Naive thymus-derived CD4-positive, alpha-beta T cell (primary cell): ENCODE measurements at regions not wholly inside any gene's neighbourhood (a gene's known extent, or its start where the extent isn't known, plus 50 kb on each side); places are given as distances from the start of the nearest gene placed in this dataset.

Source experiments
- ATAC-seq: fragments of 150-1000 bp; cut with Tn5 transposase; 2 replicates; pipeline ENCODE4 v1.10.0; 2021; ENCODE audit warnings: mild to moderate bottlenecking, moderate library complexity
- CTCF ChIA-PET: fragments of 350-600 bp; sonication (Branson Sonifier 250); formaldehyde crosslinking; loops from one replicate; lab custom pipeline; 2021; ENCODE audit warnings: antibody characterized with exemption; lab: Charles Lee
- POLR2A ChIA-PET: fragments of 350-600 bp; sonication (Branson Sonifier 250); formaldehyde crosslinking; loops from one replicate; lab custom pipeline; 2021; ENCODE audit warnings: antibody characterized with exemption, inconsistent platforms; lab: Charles Lee
- DNase-seq, 9 donors: peaks; one replicate each; pipeline versions ENCODE4 v3.0.0 to v3.0.0-alpha.2; 2020 to 2022; ENCODE audit warnings: mixed read lengths in 1 of 9
- H3K27ac ChIP-seq: one replicate; pipeline ENCODE4 v1.7.0; 2013; ENCODE audit warnings: mild to moderate bottlenecking, low read depth, low read length, moderate library complexity
- H3K27me3 ChIP-seq, 2 donors: one replicate each; pipeline ENCODE4 v1.7.0; 2013; ENCODE audit warnings: low read length in 2 of 2, mild to moderate bottlenecking in 2 of 2, moderate library complexity in 2 of 2; ENCODE audit not compliant: control insufficient read depth in 2 of 2, insufficient read depth in 2 of 2
- H3K36me3 ChIP-seq, 3 experiments: 1 replicate in 2 of 3; 2 replicates in 1 of 3; pipeline ENCODE4 v1.7.0; 2013; ENCODE audit warnings: low read length in 3 of 3, mild to moderate bottlenecking in 3 of 3, moderate library complexity in 1 of 3; ENCODE audit not compliant: insufficient read depth in 3 of 3, control insufficient read depth in 2 of 3
- H3K4me1 ChIP-seq, 2 donors: one replicate each; pipeline ENCODE4 v1.7.0; 2013; ENCODE audit warnings: low read length in 2 of 2, mild to moderate bottlenecking in 2 of 2, moderate library complexity in 1 of 2; ENCODE audit not compliant: control insufficient read depth in 2 of 2, insufficient read depth in 2 of 2
- H3K4me3 ChIP-seq: 2 replicates; pipeline ENCODE4 v1.7.0; 2013; ENCODE audit warnings: mild to moderate bottlenecking, low read length
- H3K9me3 ChIP-seq, 3 experiments: 1 replicate in 2 of 3; 2 replicates in 1 of 3; pipeline ENCODE4 v1.7.0; 2013; ENCODE audit warnings: low read length in 3 of 3; ENCODE audit not compliant: control insufficient read depth in 2 of 3
- H3K27ac Mint-ChIP-seq, 9 donors: one replicate each; pipeline ENCODE4 v1.8.0; 2020 to 2022; ENCODE audit warnings: mixed read lengths in 9 of 9, mild to moderate bottlenecking in 8 of 9, moderate library complexity in 5 of 9, inconsistent platforms in 2 of 9
- H3K27me3 Mint-ChIP-seq, 5 donors: one replicate each; pipeline ENCODE4 v1.8.0; 2021 to 2022; ENCODE audit warnings: mixed read lengths in 5 of 5, mild to moderate bottlenecking in 1 of 5
- H3K36me3 Mint-ChIP-seq, 5 donors: one replicate each; pipeline ENCODE4 v1.8.0; 2020 to 2022; ENCODE audit warnings: mixed read lengths in 5 of 5, mild to moderate bottlenecking in 3 of 5, inconsistent platforms in 1 of 5
- H3K4me1 Mint-ChIP-seq, 7 donors: one replicate each; pipeline ENCODE4 v1.8.0; 2020 to 2022; ENCODE audit warnings: mixed read lengths in 7 of 7, mild to moderate bottlenecking in 3 of 7, inconsistent platforms in 1 of 7
- H3K4me3 Mint-ChIP-seq, 10 donors: one replicate each; pipeline ENCODE4 v1.8.0; 2020 to 2022; ENCODE audit warnings: mild to moderate bottlenecking in 10 of 10, mixed read lengths in 10 of 10, moderate library complexity in 6 of 10, inconsistent platforms in 2 of 10
- H3K9me3 Mint-ChIP-seq, 11 donors: one replicate each; pipeline ENCODE4 v1.8.0; 2020 to 2022; ENCODE audit warnings: mixed read lengths in 11 of 11, mild to moderate bottlenecking in 4 of 11, inconsistent platforms in 1 of 11, moderate library complexity in 1 of 11
- intact Hi-C, 2 donors: fragments of 100-400 bp; cut with micrococcal nuclease; formaldehyde crosslinking; loops; one replicate each; pipeline ENCODE4 v1.15.1; 2023

DNA sequence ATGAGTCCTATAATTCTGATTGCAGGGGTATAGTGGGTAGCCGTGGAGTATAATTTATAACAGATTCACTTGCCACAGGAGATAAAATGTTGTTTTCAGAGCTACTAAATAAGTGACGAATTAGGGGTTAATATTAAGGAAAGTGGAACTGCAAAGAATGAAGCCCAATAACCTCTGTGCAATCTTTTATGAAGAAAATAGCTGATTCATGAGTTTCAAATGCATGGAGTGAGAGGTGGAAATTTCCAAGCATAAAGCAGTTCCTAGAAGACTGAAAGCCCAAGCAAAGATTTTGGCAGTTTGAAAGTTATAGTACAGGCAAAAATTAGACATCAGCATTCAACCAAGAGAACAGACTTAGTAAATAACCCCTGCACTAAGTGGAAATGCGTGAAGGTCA, 1782.4 kb upstream of the PCDH10 start:
- no peaks in the 10 kb centered on the region for H3K36me3 Mint-ChIP-seq
- CTCF ChIA-PET: no interaction called here
- no peak overlapping the region for H3K27ac ChIP-seq
- no peaks in the 10 kb centered on the region for H3K4me1 Mint-ChIP-seq
- no peaks in the 10 kb centered on the region for H3K9me3 ChIP-seq
- POLR2A ChIA-PET: no interaction called here
- ATAC-seq: no peak
- DNase-seq: no peak
- H3K27me3 Mint-ChIP-seq: no peaks in the 10 kb centered on the region
- H3K36me3 ChIP-seq: no peaks in the 10 kb centered on the region
- intact Hi-C loops: no loop called here
- H3K4me3 ChIP-seq: no peak overlapping the region
- peaks cover 0 to 8% (median 0%) of the 10 kb centered on the region in 11 donors for H3K9me3 Mint-ChIP-seq
- H3K27ac Mint-ChIP-seq: no peak overlapping the region
- no peaks in the 10 kb centered on the region for H3K27me3 ChIP-seq
- no peak overlapping the region for H3K4me3 Mint-ChIP-seq
- H3K4me1 ChIP-seq: no peaks in the 10 kb centered on the region

DNA sequence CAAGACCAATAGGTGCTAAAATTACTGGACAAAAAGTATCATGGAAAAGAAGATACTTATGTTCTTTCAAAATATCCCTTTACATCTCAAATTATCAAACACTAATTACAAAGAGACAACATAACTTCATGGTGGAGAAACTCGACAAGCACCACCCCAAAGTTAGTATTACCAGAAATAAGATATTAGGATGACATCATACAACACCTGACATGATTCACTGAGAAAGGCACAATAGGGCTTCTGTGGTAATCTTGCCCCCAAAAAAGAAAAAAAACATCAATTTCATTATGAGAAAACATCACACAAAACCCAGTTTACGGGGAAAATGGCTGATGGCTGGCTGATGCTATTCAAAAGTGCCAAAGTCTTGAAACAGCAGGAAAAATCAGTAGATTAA, 1781.7 kb upstream of the PCDH10 start:
- Mint-ChIP-seq H3K4me3 (no peak overlapping the region), H3K36me3 (no peaks in the 10 kb centered on the region), H3K9me3 (peaks cover 0 to 6% (median 0%) of the 10 kb centered on the region in 11 donors), H3K4me1 (no peaks in the 10 kb centered on the region), H3K27me3 (no peaks in the 10 kb centered on the region), H3K27ac (no peak overlapping the region)
- no peaks in the 10 kb centered on the region for H3K9me3 ChIP-seq
- no peaks in the 10 kb centered on the region for H3K27me3 ChIP-seq
- H3K27ac ChIP-seq: no peak overlapping the region
- H3K4me3 ChIP-seq: no peak overlapping the region
- intact Hi-C loops: no loop called here
- H3K36me3 ChIP-seq: no peaks in the 10 kb centered on the region
- DNase-seq (no peak), ATAC-seq (no peak)
- ChIA-PET CTCF (no interaction called here), POLR2A (no interaction called here)
- H3K4me1 ChIP-seq: no peaks in the 10 kb centered on the region

DNA sequence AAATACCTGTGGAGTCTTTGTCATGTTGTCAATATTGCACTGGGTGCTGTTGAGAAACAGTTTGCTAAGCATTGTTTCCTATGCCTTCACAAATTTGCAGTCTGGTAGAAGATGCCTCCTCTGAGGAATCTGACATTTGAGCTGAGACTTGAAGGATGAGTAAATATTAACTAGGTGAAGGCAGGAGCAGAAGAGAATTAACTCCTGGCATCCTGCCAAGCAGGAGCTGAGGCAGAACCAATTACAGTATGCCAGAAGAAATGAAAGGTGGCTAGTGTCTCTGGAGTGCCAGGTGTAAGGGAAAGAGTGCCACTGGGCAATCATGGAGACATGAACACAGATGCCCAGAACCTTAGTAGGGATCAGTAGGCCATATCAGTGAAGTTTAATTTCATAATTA, 1778.2 kb upstream of the PCDH10 start:
- CTCF ChIA-PET: no interaction called here
- Mint-ChIP-seq H3K4me3 (no peak overlapping the region), H3K27ac (no peak overlapping the region), H3K9me3 (peaks cover 0 to 6% (median 0%) of the 10 kb centered on the region in 11 donors), H3K27me3 (no peaks in the 10 kb centered on the region), H3K4me1 (no peaks in the 10 kb centered on the region), H3K36me3 (no peaks in the 10 kb centered on the region)
- Histone ChIP-seq H3K4me3 (no peak overlapping the region), H3K4me1 (no peaks in the 10 kb centered on the region), H3K9me3 (no peaks in the 10 kb centered on the region), H3K36me3 (no peaks in the 10 kb centered on the region), H3K27me3 (no peaks in the 10 kb centered on the region), H3K27ac (no peak overlapping the region)
- DNase-seq (no peak), ATAC-seq (no peak)
- intact Hi-C loops: no loop called here
- POLR2A ChIA-PET: no interaction called here

DNA sequence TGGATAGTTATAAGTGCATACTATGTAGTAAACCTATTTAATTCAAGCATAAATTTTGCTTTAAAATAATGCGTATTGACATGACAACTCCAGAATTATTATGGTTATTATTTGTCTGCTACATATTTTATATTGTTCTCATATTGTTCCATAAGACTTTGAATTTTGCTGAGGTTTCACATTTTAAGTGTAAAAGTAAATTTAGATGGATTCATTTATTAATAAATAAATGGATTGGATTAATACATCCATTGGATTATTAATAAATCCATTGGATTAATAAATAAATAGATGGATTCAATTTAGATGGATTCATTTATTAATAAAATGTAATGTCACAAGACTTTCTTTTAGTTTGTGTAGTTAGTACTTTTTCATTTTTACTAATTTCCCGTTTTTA, 1768.0 kb upstream of the PCDH10 start:
- Mint-ChIP-seq H3K9me3 (peaks cover 0 to 20% (median 7%) of the 10 kb centered on the region in 11 donors), H3K36me3 (no peaks in the 10 kb centered on the region), H3K27ac (no peak overlapping the region), H3K4me1 (no peaks in the 10 kb centered on the region), H3K4me3 (no peak overlapping the region), H3K27me3 (no peaks in the 10 kb centered on the region)
- no peaks in the 10 kb centered on the region for H3K9me3 ChIP-seq
- no peak overlapping the region for H3K27ac ChIP-seq
- H3K36me3 ChIP-seq: no peaks in the 10 kb centered on the region
- DNase-seq (no peak), ATAC-seq (no peak)
- H3K4me3 ChIP-seq: no peak overlapping the region
- no peaks in the 10 kb centered on the region for H3K27me3 ChIP-seq
- H3K4me1 ChIP-seq: no peaks in the 10 kb centered on the region
- ChIA-PET POLR2A (no interaction called here), CTCF (no interaction called here)
- intact Hi-C loops: no loop called here

DNA sequence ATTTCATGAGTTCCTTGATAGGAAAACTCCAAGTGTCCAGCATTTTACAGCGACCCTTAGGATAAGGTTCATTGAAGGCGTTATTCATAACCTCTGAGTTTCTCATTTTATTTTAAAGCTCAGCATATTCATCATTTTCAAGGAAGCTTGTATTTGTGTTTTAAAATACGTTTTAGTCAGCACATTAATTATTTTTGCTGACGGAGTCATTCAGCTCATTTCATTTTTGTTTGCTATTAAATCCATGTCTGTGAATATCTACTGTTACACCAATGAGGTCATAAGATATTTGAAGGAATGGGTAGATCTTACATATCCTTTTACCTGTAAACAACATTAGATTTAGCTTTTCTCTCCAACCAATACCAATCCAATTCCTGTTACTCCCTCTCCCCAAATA, 1766.3 kb upstream of the PCDH10 start:
- CTCF ChIA-PET: no interaction called here
- Histone ChIP-seq H3K36me3 (no peaks in the 10 kb centered on the region), H3K4me3 (no peak overlapping the region), H3K9me3 (no peaks in the 10 kb centered on the region), H3K4me1 (no peaks in the 10 kb centered on the region), H3K27me3 (no peaks in the 10 kb centered on the region), H3K27ac (no peak overlapping the region)
- ATAC-seq (no peak), DNase-seq (no peak)
- Mint-ChIP-seq H3K27ac (no peak overlapping the region), H3K4me1 (no peaks in the 10 kb centered on the region), H3K4me3 (no peak overlapping the region), H3K27me3 (no peaks in the 10 kb centered on the region), H3K9me3 (peaks cover 0 to 24% (median 9%) of the 10 kb centered on the region in 11 donors), H3K36me3 (no peaks in the 10 kb centered on the region)
- intact Hi-C loops: no loop called here
- POLR2A ChIA-PET: no interaction called here

DNA sequence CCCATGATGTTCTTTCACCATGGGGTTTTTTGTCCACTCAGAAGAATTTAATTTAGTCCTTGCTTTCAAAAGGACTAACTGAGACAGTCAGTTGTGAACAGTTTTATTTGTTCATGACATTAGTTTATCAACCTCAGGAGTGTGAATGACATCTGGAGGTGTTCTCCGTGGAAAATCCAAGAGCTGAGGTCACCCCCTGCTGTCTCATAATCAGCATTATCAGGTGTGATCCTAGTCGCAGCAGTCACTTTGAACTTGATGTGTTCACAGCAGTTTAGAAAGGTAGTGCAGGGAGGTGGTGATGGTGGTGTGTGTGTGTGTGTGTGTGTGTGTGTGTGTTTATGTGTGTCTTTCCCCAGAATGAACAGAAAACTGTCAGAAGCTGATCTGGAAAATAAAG, 1760.8 kb upstream of the PCDH10 start:
- Histone ChIP-seq H3K27ac (no peak overlapping the region), H3K4me1 (no peaks in the 10 kb centered on the region), H3K27me3 (no peaks in the 10 kb centered on the region), H3K36me3 (no peaks in the 10 kb centered on the region), H3K4me3 (no peak overlapping the region), H3K9me3 (no peaks in the 10 kb centered on the region)
- H3K4me3 Mint-ChIP-seq: no peak overlapping the region
- H3K36me3 Mint-ChIP-seq: no peaks in the 10 kb centered on the region
- ATAC-seq (no peak), DNase-seq (no peak)
- CTCF ChIA-PET: no interaction called here
- H3K27ac Mint-ChIP-seq: no peak overlapping the region
- intact Hi-C loops: no loop called here
- peaks cover 0 to 21% (median 2%) of the 10 kb centered on the region in 11 donors for H3K9me3 Mint-ChIP-seq
- POLR2A ChIA-PET: no interaction called here
- no peaks in the 10 kb centered on the region for H3K4me1 Mint-ChIP-seq
- no peaks in the 10 kb centered on the region for H3K27me3 Mint-ChIP-seq

DNA sequence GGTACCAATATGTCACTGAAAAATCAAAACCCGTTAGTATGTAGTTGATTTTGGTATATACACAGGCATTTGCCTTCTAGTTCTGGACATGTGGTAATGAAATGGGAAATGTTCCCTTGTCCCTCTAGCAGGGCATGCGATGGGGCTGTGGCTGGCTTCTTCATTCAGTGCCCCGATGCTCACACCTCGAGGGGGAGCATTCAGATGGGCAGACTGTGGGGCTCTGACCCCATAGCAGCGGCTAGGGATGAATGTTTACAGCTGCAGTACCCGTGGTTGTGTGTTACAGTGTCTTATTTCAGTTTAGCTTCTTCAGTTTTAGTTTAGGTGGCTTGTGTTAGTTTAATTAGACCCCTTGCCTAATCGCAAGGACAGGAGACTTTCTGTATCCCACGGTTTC, 1741.0 kb upstream of the PCDH10 start:
- ChIA-PET CTCF (no interaction called here), POLR2A (no interaction called here)
- H3K4me3 Mint-ChIP-seq: no peak overlapping the region
- H3K9me3 Mint-ChIP-seq: peaks cover 0 to 15% (median 5%) of the 10 kb centered on the region in 11 donors
- no peak for ATAC-seq
- Histone ChIP-seq H3K36me3 (no peaks in the 10 kb centered on the region), H3K9me3 (no peaks in the 10 kb centered on the region), H3K27me3 (no peaks in the 10 kb centered on the region), H3K4me1 (no peaks in the 10 kb centered on the region), H3K4me3 (no peak overlapping the region), H3K27ac (no peak overlapping the region)
- intact Hi-C loops: no loop called here
- H3K36me3 Mint-ChIP-seq: no peaks in the 10 kb centered on the region
- no peak for DNase-seq
- H3K27me3 Mint-ChIP-seq: no peaks in the 10 kb centered on the region
- H3K4me1 Mint-ChIP-seq: no peaks in the 10 kb centered on the region
- no peak overlapping the region for H3K27ac Mint-ChIP-seq
